HG03045 (cell line): ENCODE measurements at regions not wholly inside any gene's neighbourhood (a gene's known extent, or its start where the extent isn't known, plus 50 kb on each side); places are given as distances from the start of the nearest gene placed in this dataset.

Source experiments
- ATAC-seq: cut with Tn5 transposase; IDR thresholded peaks from one replicate; pipeline ENCODE4 v1.9.1; 2021; ENCODE audit warnings: mild to moderate bottlenecking, moderate library complexity; ENCODE audit not compliant: unreplicated experiment

- no peak for ATAC-seq
Measured at GRCh38 chr18:39802648-39803229, 2152.3 kb upstream of the PIK3C3 start.

DNA sequence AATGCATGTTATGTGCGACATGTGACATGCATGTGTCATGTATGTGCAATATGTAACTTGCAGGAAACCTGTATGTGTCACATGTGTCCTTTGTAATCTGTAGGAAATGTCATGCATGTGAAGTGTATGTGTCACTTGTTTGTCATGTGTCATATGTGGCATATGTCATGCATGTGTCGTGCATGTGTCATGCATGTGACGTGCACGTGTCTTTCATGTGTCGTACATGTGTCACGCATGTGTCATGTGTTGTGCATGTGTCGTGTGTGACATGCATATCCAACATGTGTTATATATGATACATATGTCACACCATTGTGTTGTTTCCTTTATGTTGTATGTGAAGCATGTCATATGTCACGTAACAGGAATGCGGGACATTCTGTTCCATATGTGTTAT is 2153.2 kb upstream of the PIK3C3 start:
- no peak for ATAC-seq

- no peak for ATAC-seq
Measured at GRCh38 chr18:39801010-39801409, 2154.0 kb upstream of the PIK3C3 start.

DNA sequence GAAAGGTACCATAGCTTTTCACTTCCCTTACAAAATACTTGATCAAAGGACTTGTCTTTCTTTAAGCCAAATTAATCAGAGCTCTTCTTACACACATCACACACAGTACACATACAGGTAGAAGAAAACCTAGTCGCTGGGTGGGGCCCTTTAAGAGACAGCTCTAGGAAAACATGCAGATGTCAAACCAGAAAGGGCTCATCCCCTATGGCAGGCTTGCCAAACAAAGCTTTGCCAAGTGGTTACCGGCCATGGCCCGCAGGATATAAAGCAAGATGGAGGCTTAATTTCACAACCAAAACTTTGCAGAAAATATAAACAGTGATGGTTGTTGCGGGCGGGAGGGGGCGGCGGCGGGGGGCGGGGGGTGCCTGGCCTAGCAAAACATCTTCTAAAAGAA is 2156.0 kb upstream of the PIK3C3 start:
- ATAC-seq = no peak

- ATAC-seq = no peak
Measured at GRCh38 chr18:39796393-39796792, 2158.6 kb upstream of the PIK3C3 start.

DNA sequence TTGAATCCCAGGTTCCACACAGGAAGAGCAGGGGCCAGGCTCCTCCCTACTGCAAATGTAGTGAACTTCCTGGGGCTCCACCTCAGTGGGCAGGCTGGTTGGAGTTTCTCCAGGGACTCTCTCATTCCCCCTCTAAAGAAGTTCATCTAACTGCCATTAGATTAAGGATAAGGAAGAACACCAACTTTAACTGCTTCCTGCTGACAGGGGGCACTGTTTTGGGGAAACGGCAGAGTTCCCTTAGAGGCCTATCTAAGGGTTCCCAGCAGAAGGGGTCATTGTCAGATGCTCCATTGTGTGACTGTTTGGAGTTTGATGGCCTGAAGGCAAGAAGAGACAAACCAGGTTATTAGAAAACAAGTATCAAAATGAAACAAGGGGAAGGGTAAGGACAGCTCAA is 2159.7 kb upstream of the PIK3C3 start:
- ATAC-seq = no peak

DNA sequence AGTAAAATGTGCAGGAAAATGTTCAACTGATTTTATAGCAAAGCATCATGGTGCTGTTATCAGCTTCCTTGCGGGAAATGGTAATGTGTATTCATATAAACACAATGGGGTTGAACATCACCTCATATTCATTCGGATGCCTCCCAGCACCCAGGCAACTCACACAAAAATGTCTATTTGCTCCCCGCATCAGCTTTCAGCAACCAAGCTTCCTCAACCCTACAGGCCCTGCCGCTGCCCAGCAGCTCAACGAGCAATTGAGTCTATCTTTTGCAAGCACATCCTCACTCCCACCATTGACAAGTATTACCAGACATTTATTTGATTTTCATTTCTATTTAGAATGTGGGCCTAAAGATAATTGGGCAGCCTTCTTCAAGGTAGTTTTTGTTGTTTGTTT is 2161.4 kb upstream of the PIK3C3 start:
- no peak for ATAC-seq

DNA sequence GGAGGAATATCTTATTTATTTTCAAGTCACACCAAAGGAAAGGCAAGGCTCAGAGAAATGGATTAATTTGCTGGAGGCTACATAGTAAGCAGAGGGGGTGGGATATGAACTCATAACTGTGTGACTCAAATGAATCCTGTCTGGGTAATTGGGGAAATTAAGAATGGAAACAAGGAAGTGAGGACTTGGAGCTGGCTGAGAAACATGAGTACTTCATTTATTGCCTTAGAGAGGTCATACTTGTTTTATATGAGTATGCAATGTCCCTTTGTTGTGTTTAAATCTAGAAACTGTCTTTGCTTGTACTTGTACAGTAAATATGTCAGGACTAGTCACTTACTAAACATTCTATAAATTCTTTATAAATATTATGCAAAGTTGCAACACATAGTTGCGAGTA is 2166.7 kb upstream of the PIK3C3 start:
- no peak for ATAC-seq

GRCh38 chr18:39786477-39786876 is 2168.6 kb upstream of the PIK3C3 start:
- no peak for ATAC-seq

GRCh38 chr18:39784541-39784940 is 2170.5 kb upstream of the PIK3C3 start:
- ATAC-seq = no peak

DNA sequence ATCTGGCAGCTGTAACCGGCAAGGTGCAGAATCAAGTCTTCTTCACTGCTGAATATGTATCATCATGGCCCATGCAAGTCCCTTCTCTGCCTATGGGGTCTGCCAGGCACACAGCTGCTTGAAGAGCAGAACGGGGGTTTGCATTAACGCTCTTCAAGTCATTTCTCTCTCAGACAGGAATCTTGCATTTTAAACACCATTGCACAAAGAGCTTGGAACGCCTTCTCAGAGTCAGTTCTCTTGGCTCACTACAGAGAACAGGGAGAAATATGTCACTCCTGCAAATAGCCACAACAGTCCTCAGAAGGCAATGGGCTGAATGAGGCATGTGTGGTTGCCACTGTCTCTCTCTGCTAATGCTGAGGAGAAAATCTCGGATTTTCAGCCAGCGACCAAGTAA is 2173.5 kb upstream of the PIK3C3 start:
- ATAC-seq = no peak

- no peak for ATAC-seq
Measured at GRCh38 chr18:39780774-39781173, 2174.3 kb upstream of the PIK3C3 start.

- no peak for ATAC-seq
Measured at GRCh38 chr18:39779926-39780325, 2175.1 kb upstream of the PIK3C3 start.

GRCh38 chr18:39776766-39777165 is 2178.3 kb upstream of the PIK3C3 start:
- no peak for ATAC-seq

GRCh38 chr18:39774957-39775598 is 2180.0 kb upstream of the PIK3C3 start:
- no peak for ATAC-seq

DNA sequence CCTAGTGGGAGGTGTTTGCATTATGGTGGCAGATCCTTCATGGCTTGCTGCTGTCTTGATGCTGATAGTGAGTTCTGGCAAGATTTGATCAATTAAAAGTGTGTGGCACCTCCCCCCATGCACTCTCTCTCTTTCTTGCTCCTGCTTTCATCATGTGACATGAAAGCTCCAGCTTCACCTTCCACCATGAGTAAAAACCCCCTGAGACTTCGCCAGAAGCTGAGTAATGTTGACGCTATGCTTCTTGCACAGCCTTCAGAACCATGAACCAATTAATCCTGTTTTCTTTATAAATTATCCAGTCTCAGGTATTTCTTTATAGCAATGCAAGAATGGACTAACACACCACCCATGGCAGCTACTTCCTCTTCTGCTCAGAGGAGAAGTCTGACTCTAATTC is 2181.4 kb upstream of the PIK3C3 start:
- no peak for ATAC-seq

GRCh38 chr18:39772155-39772919 is 2182.7 kb upstream of the PIK3C3 start:
- no peak for ATAC-seq

DNA sequence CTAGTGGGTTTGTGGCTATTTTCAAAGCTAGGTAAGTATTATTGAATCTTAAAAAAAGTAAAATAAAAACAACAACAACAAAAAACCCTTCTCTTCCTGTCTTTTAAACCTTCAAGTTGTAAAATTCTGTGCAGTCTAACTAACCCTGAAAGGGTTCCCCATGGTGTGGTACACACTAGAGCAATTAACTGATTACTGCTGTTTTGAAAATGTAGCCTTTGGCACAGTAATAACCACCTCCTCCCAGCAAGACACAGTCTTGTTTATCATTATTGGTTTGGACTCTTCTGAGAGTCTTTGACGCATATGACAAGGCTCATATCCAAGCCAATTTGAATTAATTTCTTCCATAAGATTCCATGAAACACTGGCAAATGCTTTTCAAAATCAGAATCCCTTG is 2184.6 kb upstream of the PIK3C3 start:
- ATAC-seq = no peak

- ATAC-seq = no peak
Measured at GRCh38 chr18:39764873-39765272, 2190.2 kb upstream of the PIK3C3 start.

- no peak for ATAC-seq
Measured at GRCh38 chr18:39761273-39761672, 2193.8 kb upstream of the PIK3C3 start.

DNA sequence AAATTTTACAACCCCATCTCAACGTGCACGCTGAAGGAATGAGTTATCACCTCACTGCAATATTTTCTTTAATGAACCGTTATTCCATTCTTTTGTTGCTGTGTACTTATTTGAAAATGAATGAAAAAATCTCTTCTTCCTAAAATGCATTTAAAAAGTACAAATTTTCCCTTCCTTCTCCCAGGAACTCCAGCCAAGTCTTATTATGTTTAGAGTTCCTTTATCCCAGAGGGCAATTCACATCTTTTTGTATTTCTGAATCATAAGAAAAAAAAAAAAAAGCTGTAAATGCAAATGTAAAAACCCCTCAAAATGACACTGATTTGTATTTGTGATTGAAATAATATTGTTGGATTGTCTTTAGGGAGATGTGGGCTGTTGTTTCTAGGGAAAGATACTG is 2194.3 kb upstream of the CELF4 start:
- ATAC-seq = no peak

- ATAC-seq = no peak
Measured at GRCh38 chr18:39753178-39753577, 2187.6 kb upstream of the CELF4 start.
